Esophagus squamous epithelium (tissue), 5 donors: ENCODE measurements at regions not wholly inside any gene's neighbourhood (a gene's known extent, or its start where the extent isn't known, plus 50 kb on each side); places are given as distances from the start of the nearest gene placed in this dataset.

ENCODE experiments used
- DNase-seq: peaks from one replicate; lab custom pipeline; 2025; lab: John Stamatoyannopoulos, UW
- H3K27ac ChIP-seq, 4 donors: fragments of 200-600 bp; sonication (generic); one replicate each; pipeline ENCODE4 v1.5.1; 2016 to 2019; ENCODE audit warnings: mild to moderate bottlenecking in 1 of 4
- H3K27me3 ChIP-seq, 4 donors: fragments of 200-600 bp; sonication (generic); 1 replicate in 3 of 4; 2 replicates in 1 of 4; pipeline versions ENCODE4 v1.5.1 to v1.6.0; 2017 to 2021; ENCODE audit warnings: antibody characterized with exemption in 1 of 4
- H3K36me3 ChIP-seq, 3 donors: fragments of 200-600 bp; sonication (generic); one replicate each; pipeline ENCODE4 v1.5.1; 2016 to 2019
- H3K4me1 ChIP-seq, 3 donors: fragments of 200-600 bp; sonication (generic); one replicate each; pipeline ENCODE4 v1.5.1; 2017 to 2019
- H3K4me3 ChIP-seq, 4 donors: fragments of 200-600 bp; sonication (generic); 1 replicate in 3 of 4; 2 replicates in 1 of 4; pipeline ENCODE4 v1.5.1; 2016 to 2019; ENCODE audit warnings: mild to moderate bottlenecking in 2 of 4, moderate library complexity in 1 of 4
- H3K9me3 ChIP-seq, 3 donors: fragments of 200-600 bp; sonication (generic); one replicate each; pipeline ENCODE4 v1.5.1; 2016 to 2019
- CTCF ChIP-seq, 6 experiments: fragments of 450-650 bp in 4 of 6; fragments of 200-600 bp in 2 of 6; sonication (generic) in 2 of 6; IDR thresholded peaks; one replicate each; pipeline ENCODE4 v1.5.1; 2016 to 2019; ENCODE audit warnings: antibody characterized with exemption in 6 of 6, mild to moderate bottlenecking in 4 of 6, moderate library complexity in 4 of 6
- POLR2A ChIP-seq, 4 donors: fragments of 450-650 bp; IDR thresholded peaks; one replicate each; pipeline ENCODE4 v1.6.1; 2017; ENCODE audit warnings: antibody characterized with exemption in 4 of 4, mild to moderate bottlenecking in 4 of 4, moderate library complexity in 3 of 4
- WGBS, 2 donors: methylation state at CpG; one replicate each; pipeline ENCODE4 v1.1.5; 2018; 5-methylcytosine and 5-hydroxymethylcytosine counted together
- intact Hi-C: fragments of 100-400 bp; cut with DNase I; formaldehyde crosslinking; loops from one replicate; pipeline ENCODE4 v1.15.0; 2022
- donor health status: DM: yes; HTN: yes; CAD: no.

- TF ChIP-seq POLR2A (IDR thresholded peaks at IDR 0.05) = no peak
- no peak for TF ChIP-seq CTCF (IDR thresholded peaks at IDR 0.05)
- DNase-seq = no peak
- Histone ChIP-seq H3K27ac (no peak overlapping the region), H3K36me3 (no peaks in the 10 kb centered on the region), H3K9me3 (no peaks in the 10 kb centered on the region), H3K4me1 (no peaks in the 10 kb centered on the region), H3K27me3 (no peaks in the 10 kb centered on the region), H3K4me3 (no peak overlapping the region)
- intact Hi-C loops = no loop called here
- WGBS, 2 donors = 73% methylated on average over 3 to 12 of the region's 13 CpGs
Observed at GRCh38 chr5:167530548-167530947, 760.9 kb upstream of the WWC1 start.

- no peaks in the 10 kb centered on the region for H3K36me3 ChIP-seq
- intact Hi-C loops = no loop called here
- 77 to 81% methylated on average over 11 of the region's 11 CpGs for WGBS, 2 donors
Observed at GRCh38 chr5:167533814-167534795, 757.3 kb upstream of the WWC1 start.

GRCh38 chr5:167539747-167540146 is 751.7 kb upstream of the WWC1 start:
- 79% methylated on average over 5 of the region's 5 CpGs for WGBS, 2 donors
- TF ChIP-seq POLR2A (IDR thresholded peaks at IDR 0.05) (no peak), CTCF (IDR thresholded peaks at IDR 0.05) (no peak)
- intact Hi-C loops = no loop called here

More at GRCh38 chr5:167533814-167534795, 757.3 kb upstream of the WWC1 start:
- H3K27me3 ChIP-seq = no peaks in the 10 kb centered on the region
- no peak overlapping the region for H3K27ac ChIP-seq
- H3K4me3 ChIP-seq = no peak overlapping the region
- DNase-seq = no peak
- TF ChIP-seq CTCF (IDR thresholded peaks at IDR 0.05) (no peak), POLR2A (IDR thresholded peaks at IDR 0.05) (no peak)
- H3K9me3 ChIP-seq = no peaks in the 10 kb centered on the region
- H3K4me1 ChIP-seq = no peaks in the 10 kb centered on the region

GRCh38 chr5:167546270-167546669 is 745.2 kb upstream of the WWC1 start:
- TF ChIP-seq CTCF (IDR thresholded peaks at IDR 0.05) (no peak), POLR2A (IDR thresholded peaks at IDR 0.05) (no peak)
- no peaks in the 10 kb centered on the region for H3K27me3 ChIP-seq
- H3K36me3 ChIP-seq = no peaks in the 10 kb centered on the region
- DNase-seq = no peak
- H3K9me3 ChIP-seq = no peaks in the 10 kb centered on the region
- H3K4me3 ChIP-seq = no peak overlapping the region
- WGBS, 2 donors = 80 to 85% methylated on average over 4 of the region's 4 CpGs
- intact Hi-C loops = no loop called here
- H3K4me1 ChIP-seq = no peaks in the 10 kb centered on the region
- no peak overlapping the region for H3K27ac ChIP-seq

More at GRCh38 chr5:167539747-167540146, 751.7 kb upstream of the WWC1 start:
- DNase-seq = no peak
- Histone ChIP-seq H3K27me3 (no peaks in the 10 kb centered on the region), H3K36me3 (no peaks in the 10 kb centered on the region), H3K27ac (no peak overlapping the region), H3K9me3 (no peaks in the 10 kb centered on the region), H3K4me3 (no peak overlapping the region), H3K4me1 (no peaks in the 10 kb centered on the region)

GRCh38 chr5:167552356-167552755 is 739.1 kb upstream of the WWC1 start:
- intact Hi-C loops = no loop called here
- Histone ChIP-seq H3K27ac (no peak overlapping the region), H3K4me1 (no peaks in the 10 kb centered on the region), H3K4me3 (no peak overlapping the region), H3K36me3 (no peaks in the 10 kb centered on the region), H3K27me3 (no peaks in the 10 kb centered on the region), H3K9me3 (no peaks in the 10 kb centered on the region)
- no peak for DNase-seq
- TF ChIP-seq POLR2A (IDR thresholded peaks at IDR 0.05) (no peak), CTCF (IDR thresholded peaks at IDR 0.05) (no peak)
- 74 to 80% methylated on average over 5 of the region's 5 CpGs for WGBS, 2 donors
